GM12878 (cell line): ENCODE measurements at regions not wholly inside any gene's neighbourhood (a gene's known extent, or its start where the extent isn't known, plus 50 kb on each side); places are given as distances from the start of the nearest gene placed in this dataset.

Source experiments
- ATAC-seq: fragments of 200-7000 bp; cut with Tn5 transposase; 3 replicates; pipeline ENCODE4 v1.9.1; 2020; ENCODE audit warnings: mild to moderate bottlenecking, moderate library complexity
- BruUV-seq: library from RNA; stranded (reverse); fragments of 400-500 nt; replicated peaks from 2 replicates; lab custom pipeline; 2021; lab: Mats Ljungman, UMichigan
- CTCF ChIA-PET: fragments of 300-600 bp; sonication (Branson Sonifier 250); formaldehyde crosslinking; extraction: SDS; loops from one replicate; lab custom pipeline; 2021; ENCODE audit warnings: inconsistent platforms; lab: Yijun Ruan, JAX
- POLR2A ChIA-PET: fragments of 350-600 bp; formaldehyde crosslinking; extraction: SDS; loops from one replicate; lab custom pipeline; 2021; ENCODE audit warnings: inconsistent platforms; lab: Charles Lee
- RAD21 ChIA-PET: fragments of 300-600 bp; sonication (Branson Sonifier 250); formaldehyde crosslinking; loops from one replicate; lab custom pipeline; 2023; ENCODE audit warnings: antibody characterized with exemption; ENCODE audit not compliant: unreplicated experiment; lab: Charles Lee
- SMC1A ChIA-PET: fragments of 300-600 bp; sonication (Branson Sonifier 250); formaldehyde crosslinking; loops from one replicate; lab custom pipeline; 2023; ENCODE audit not compliant: unreplicated experiment, uncharacterized antibody; lab: Charles Lee
- DNase-seq: peaks from one replicate; pipeline ENCODE4 v3.0.0-alpha.2; 2011; ENCODE audit warnings: low read depth, low spot score
- FAIRE-seq: peaks from 3 replicates; lab custom pipeline; 2011; peaks lifted over from hg19 to GRCh38; lab: Jason Lieb, UNC
- H2AFZ ChIP-seq: 2 replicates; pipeline ENCODE4 v1.6.0; 2011; ENCODE audit warnings: low read depth, low read length, control low read depth; ENCODE audit not compliant: control insufficient read depth
- H3K27ac ChIP-seq: 2 replicates; pipeline ENCODE4 v1.5.1; 2011; ENCODE audit warnings: control low read depth; ENCODE audit not compliant: control insufficient read depth, insufficient read depth
- H3K27me3 ChIP-seq, 2 experiments: replicated peaks in 1 of 2; 2 replicates each; pipeline versions ENCODE4 v1.6.0 to v1.6.1; 2011; ENCODE audit warnings: low read length in 1 of 2; ENCODE audit not compliant: control insufficient read depth in 2 of 2, insufficient read depth in 2 of 2
- H3K36me3 ChIP-seq, 2 experiments: 2 replicates each; pipeline ENCODE4 v1.5.1; 2011; ENCODE audit warnings: low read length in 1 of 2; ENCODE audit not compliant: control insufficient read depth in 2 of 2, insufficient read depth in 2 of 2
- H3K4me1 ChIP-seq: 2 replicates; pipeline ENCODE4 v1.6.1; 2011; ENCODE audit warnings: mild to moderate bottlenecking, low read length, moderate library complexity, mixed read lengths; ENCODE audit not compliant: control insufficient read depth, insufficient read depth
- H3K4me2 ChIP-seq: 2 replicates; pipeline ENCODE4 v1.6.0; 2011; ENCODE audit warnings: control low read depth; ENCODE audit not compliant: control insufficient read depth, insufficient read depth
- H3K4me3 ChIP-seq: fragments of 200-600 bp; sonication (generic); 2 replicates; pipeline ENCODE4 v1.5.1; 2016
- H3K79me2 ChIP-seq: 2 replicates; pipeline ENCODE4 v1.6.0; 2011; ENCODE audit warnings: low read length; ENCODE audit not compliant: control insufficient read depth, insufficient read depth
- H3K9ac ChIP-seq: 2 replicates; pipeline ENCODE4 v1.8.0; 2011; ENCODE audit warnings: low read length, control low read depth, mixed read lengths; ENCODE audit not compliant: control insufficient read depth, insufficient read depth
- H3K9me3 ChIP-seq: replicated peaks from 3 replicates; pipeline ENCODE4 v1.5.1; 2011; ENCODE audit warnings: mild to moderate bottlenecking, low read length; ENCODE audit not compliant: control insufficient read depth, insufficient read depth
- H4K20me1 ChIP-seq: 2 replicates; pipeline ENCODE4 v1.6.0; 2011; ENCODE audit not compliant: control insufficient read depth, insufficient read depth
- BCL11A ChIP-seq: IDR thresholded peaks from 2 replicates; pipeline ENCODE4 v1.6.1; 2011; ENCODE audit warnings: low read depth, low read length
- BRCA1 ChIP-seq: IDR thresholded peaks from 2 replicates; pipeline ENCODE4 v1.6.1; 2011; ENCODE audit warnings: low read depth, low read length, improper control_type of control experiment
- CBFB ChIP-seq: IDR thresholded peaks from 2 replicates; pipeline ENCODE4 v1.6.1; 2016; ENCODE audit warnings: antibody characterized with exemption, low read depth
- EGR1 ChIP-seq, 2 experiments: IDR thresholded peaks; 1 replicate in 1 of 2; 2 replicates in 1 of 2; pipeline ENCODE4 v1.6.1; 2011 to 2012; ENCODE audit warnings: low read depth in 2 of 2, low read length in 2 of 2, borderline replicate concordance in 1 of 2, mild to moderate bottlenecking in 1 of 2, moderate library complexity in 1 of 2
- HCFC1 ChIP-seq: fragments of 150-350 bp; IDR thresholded peaks from 2 replicates; pipeline ENCODE4 v1.6.1; 2014; ENCODE audit warnings: low read length
- HDAC2 ChIP-seq: fragments of 200-600 bp; sonication (generic); IDR thresholded peaks from 2 replicates; pipeline ENCODE4 v1.6.1; 2017
- HDAC6 ChIP-seq: fragments of 200-600 bp; sonication (generic); IDR thresholded peaks from one replicate; pipeline ENCODE4 v1.8.0; 2017; ENCODE audit warnings: antibody characterized with exemption; ENCODE audit not compliant: unreplicated experiment
- LARP7 ChIP-seq: fragments of 450-650 bp; IDR thresholded peaks from 2 replicates; pipeline ENCODE4 v1.6.1; 2017; ENCODE audit warnings: mild to moderate bottlenecking
- MAX ChIP-seq: IDR thresholded peaks from 2 replicates; pipeline ENCODE4 v1.6.1; 2012; ENCODE audit warnings: low read depth, low read length, improper control_type of control experiment
- MTA2 ChIP-seq: fragments of 450-650 bp; IDR thresholded peaks from 2 replicates; pipeline ENCODE4 v1.6.1; 2016; ENCODE audit warnings: low read depth, mild to moderate bottlenecking, moderate library complexity
- RFX5 ChIP-seq: IDR thresholded peaks from 2 replicates; pipeline ENCODE4 v1.6.1; 2011; ENCODE audit warnings: low read depth, low read length, improper control_type of control experiment
- SIX5 ChIP-seq: IDR thresholded peaks from 2 replicates; pipeline ENCODE4 v1.6.1; 2011; ENCODE audit warnings: mild to moderate bottlenecking, low read depth, low read length, moderate library complexity; ENCODE audit not compliant: severe bottlenecking
- SMAD1 ChIP-seq: fragments of 450-650 bp; IDR thresholded peaks from 2 replicates; pipeline ENCODE4 v1.6.1; 2018; ENCODE audit warnings: mild to moderate bottlenecking, low read depth; ENCODE audit not compliant: partially characterized antibody
- SMAD5 ChIP-seq: IDR thresholded peaks from 2 replicates; pipeline ENCODE4 v1.6.1; 2016; ENCODE audit warnings: antibody characterized with exemption, low read depth
- SMARCA5 ChIP-seq: fragments of 450-650 bp; IDR thresholded peaks from 2 replicates; pipeline ENCODE4 v1.6.1; 2017; ENCODE audit warnings: mild to moderate bottlenecking
- SMC3 ChIP-seq: IDR thresholded peaks from 2 replicates; pipeline ENCODE4 v1.6.1; 2011; ENCODE audit warnings: low read length, improper control_type of control experiment, borderline replicate concordance
- TAF1 ChIP-seq: IDR thresholded peaks from 2 replicates; pipeline ENCODE4 v1.6.1; 2011; ENCODE audit warnings: mild to moderate bottlenecking, low read depth, low read length, borderline replicate concordance
- TCF12 ChIP-seq: IDR thresholded peaks from 2 replicates; pipeline ENCODE4 v1.6.1; 2011; ENCODE audit warnings: low read depth, mild to moderate bottlenecking, low read length
- ZNF384 ChIP-seq: IDR thresholded peaks from 2 replicates; pipeline ENCODE4 v1.6.1; 2012; ENCODE audit warnings: low read depth, mild to moderate bottlenecking, low read length, improper control_type of control experiment, borderline replicate concordance
- WGBS: methylation state at CpG from one replicate; pipeline ENCODE4 v1.1.6; 2016; ENCODE audit warnings: low lambda C conversion rate; ENCODE audit not compliant: insufficient replicate concordance, insufficient coverage; ENCODE audit errors: missing lambda C conversion rate; 5-methylcytosine and 5-hydroxymethylcytosine counted together
- in situ Hi-C: fragments of 300-500 bp; cut with MboI; formaldehyde crosslinking; loops from 9 replicates; pipeline ENCODE4 v1.14.3; 2018; ENCODE audit warnings: mixed read lengths
- intact Hi-C: fragments of 100-400 bp; cut with micrococcal nuclease; formaldehyde crosslinking; loops from one replicate; pipeline ENCODE4 v1.14.2; 2022; ENCODE audit not compliant: unreplicated experiment

- no peaks in the 10 kb centered on the region for H3K27me3 ChIP-seq
- H3K4me3 ChIP-seq, result no peak overlapping the region
- BruUV-seq, result no TSS peak
- TF ChIP-seq MTA2 (no peak), EGR1 (IDR thresholded peaks at IDR 0.05; ENCODE audit: borderline replicate concordance in 1 of 2, low read depth in 2 of 2, low read length in 2 of 2) (no peak), TAF1 (no peak), RFX5 (no peak), BRCA1 (no peak), SMARCA5 (no peak), HDAC6 (no peak), LARP7 (no peak), HDAC2 (no peak), ZNF384 (no peak), BCL11A (no peak), SIX5 (no peak), MAX (no peak), HCFC1 (no peak), TCF12 (no peak), CBFB (no peak), SMAD1 (no peak), SMC3 (no peak), SMAD5 (no peak)
- TF ChIP-seq, all 136 proteins: peak for 0
- Histone ChIP-seq H3K36me3 (no peaks in the 10 kb centered on the region), H3K27ac (no peak overlapping the region), H3K4me1 (no peaks in the 10 kb centered on the region), H3K4me2 (no peak overlapping the region), H2AFZ (no peak overlapping the region), H3K79me2 (no peaks in the 10 kb centered on the region), H4K20me1 (no peaks in the 10 kb centered on the region), H3K9me3 (no peaks in the 10 kb centered on the region; the same call in 2 of the 3 replicates), H3K9ac (no peak overlapping the region)
- ChIA-PET RAD21 (no interaction called here), POLR2A (no interaction called here), SMC1A (no interaction called here), CTCF (no interaction called here)
- 65% methylated on average over 19 of the region's 19 CpGs for WGBS
- no peak for DNase-seq
- no peak for FAIRE-seq
- no peak for ATAC-seq
- in situ Hi-C loops (no loop called here), intact Hi-C loops (no loop called here)
Observed at GRCh38 chr14:101062065-101062450, 158.5 kb upstream of the RTL1 start.
